SK-N-SH (cell line): ENCODE measurements at regions not wholly inside any gene's neighbourhood (a gene's known extent, or its start where the extent isn't known, plus 50 kb on each side); places are given as distances from the start of the nearest gene placed in this dataset.

Source experiments
- CTCF ChIA-PET: fragments of 300-600, 350-600 bp; formaldehyde crosslinking; extraction: SDS; loops from one replicate; lab custom pipeline; 2021; lab: Yijun Ruan, JAX
- POLR2A ChIA-PET: fragments of 350-600 bp; sonication (Branson Sonifier 250); formaldehyde crosslinking; extraction: SDS; loops from one replicate; lab custom pipeline; 2020; ENCODE audit warnings: antibody characterized with exemption, inconsistent platforms; lab: Yijun Ruan, JAX
- DNase-seq: peaks from one replicate; pipeline ENCODE4 v3.0.0; 2012
- H2AFZ ChIP-seq: fragments of 200-600 bp; sonication (generic); 2 replicates; pipeline ENCODE4 v1.8.1; 2016; ENCODE audit warnings: antibody characterized with exemption, mild to moderate bottlenecking, low read depth
- H3F3A ChIP-seq: fragments of 200-600 bp; sonication (generic); replicated peaks from 2 replicates; pipeline ENCODE3; 2016; ENCODE audit warnings: antibody characterized with exemption, mild to moderate bottlenecking; ENCODE audit not compliant: insufficient read depth
- H3K27ac ChIP-seq, 2 experiments: fragments of 200-500 bp in 1 of 2; fragments of 200-600 bp in 1 of 2; sonication (Bioruptor generic) in 1 of 2; sonication (generic), shearing (Covaris generic) in 1 of 2; 2 replicates each; pipeline versions ENCODE4 v1.5.1 to v1.6.1; 2014 to 2016; ENCODE audit warnings: low read depth in 2 of 2, inconsistent platforms in 1 of 2, low read length in 1 of 2, mild to moderate bottlenecking in 1 of 2, mixed read lengths in 1 of 2
- H3K27me3 ChIP-seq: fragments of 200-600 bp; sonication (generic), shearing (Covaris generic); 2 replicates; pipeline ENCODE4 v1.6.1; 2016; ENCODE audit warnings: mixed run types; ENCODE audit not compliant: insufficient read depth
- H3K36me3 ChIP-seq, 2 experiments: fragments of 200-500 bp in 1 of 2; fragments of 200-600 bp in 1 of 2; sonication (Bioruptor generic) in 1 of 2; sonication (generic) in 1 of 2; replicated peaks in 1 of 2; 2 replicates each; pipeline versions ENCODE3 to v1.5.1; 2014 to 2016; ENCODE audit warnings: low read length in 1 of 2, mild to moderate bottlenecking in 1 of 2; ENCODE audit not compliant: insufficient read depth in 2 of 2, control insufficient read depth in 1 of 2
- H3K4me1 ChIP-seq, 2 experiments: fragments of 200-500 bp in 1 of 2; fragments of 200-600 bp in 1 of 2; sonication (Bioruptor generic) in 1 of 2; sonication (generic), shearing (Covaris generic) in 1 of 2; 2 replicates each; pipeline versions ENCODE4 v1.5.1 to v1.6.1; 2014 to 2016; ENCODE audit warnings: low read depth in 1 of 2, low read length in 1 of 2, mixed run types in 1 of 2; ENCODE audit not compliant: insufficient read depth in 2 of 2, control insufficient read depth in 1 of 2
- H3K4me2 ChIP-seq: fragments of 200-600 bp; sonication (generic), shearing (Covaris generic); 2 replicates; pipeline ENCODE4 v1.6.1; 2017; ENCODE audit warnings: mixed run types
- H3K4me3 ChIP-seq, 2 experiments: fragments of 200-500 bp in 1 of 2; fragments of 200-600 bp in 1 of 2; sonication (Bioruptor generic) in 1 of 2; sonication (generic), shearing (Covaris generic) in 1 of 2; 2 replicates each; pipeline versions ENCODE4 v1.5.1 to v1.8.1; 2014 to 2016; ENCODE audit warnings: low read depth in 2 of 2, inconsistent platforms in 1 of 2, low read length in 1 of 2, mild to moderate bottlenecking in 1 of 2, mixed read lengths in 1 of 2, moderate library complexity in 1 of 2
- H3K79me2 ChIP-seq: fragments of 200-600 bp; sonication (generic); 2 replicates; pipeline ENCODE4 v1.8.1; 2017; ENCODE audit warnings: mild to moderate bottlenecking; ENCODE audit not compliant: insufficient read depth
- H3K9ac ChIP-seq: fragments of 200-600 bp; sonication (generic); 2 replicates; pipeline ENCODE4 v1.6.1; 2017; ENCODE audit warnings: mixed run types
- H3K9me2 ChIP-seq: fragments of 200-600 bp; sonication (generic); 2 replicates; pipeline ENCODE4 v1.6.1; 2017; ENCODE audit warnings: mixed run types
- H3K9me3 ChIP-seq: fragments of 200-600 bp; sonication (generic); 2 replicates; pipeline ENCODE4 v1.6.1; 2017; ENCODE audit warnings: mixed run types, mild to moderate bottlenecking, moderate library complexity
- H4K20me1 ChIP-seq: fragments of 200-600 bp; sonication (generic); 2 replicates; pipeline ENCODE4 v1.6.1; 2017; ENCODE audit warnings: mild to moderate bottlenecking, mixed run types; ENCODE audit not compliant: insufficient read depth
- CHD2 ChIP-seq: fragments of 150-350 bp; IDR thresholded peaks from 2 replicates; pipeline ENCODE4 v1.6.1; 2018; ENCODE audit warnings: low read length; ENCODE audit not compliant: partially characterized antibody
- ELF1 ChIP-seq: IDR thresholded peaks from 2 replicates; pipeline ENCODE4 v1.4.0; 2012
- FOSL2 ChIP-seq: IDR thresholded peaks from 2 replicates; pipeline ENCODE4 v1.4.0; 2012; ENCODE audit warnings: low read depth, mild to moderate bottlenecking, moderate library complexity, borderline replicate concordance
- MXI1 ChIP-seq: IDR thresholded peaks from 2 replicates; pipeline ENCODE4 v1.6.1; 2012; ENCODE audit warnings: mild to moderate bottlenecking, low read depth, low read length, improper control_type of control experiment
- NFIC ChIP-seq: IDR thresholded peaks from 2 replicates; pipeline ENCODE4 v1.4.0; 2012; ENCODE audit warnings: borderline replicate concordance
- RAD21 ChIP-seq: IDR thresholded peaks from 2 replicates; pipeline ENCODE4 v1.6.1; 2012; ENCODE audit warnings: mild to moderate bottlenecking, low read length
- REST ChIP-seq: IDR thresholded peaks from 2 replicates; pipeline ENCODE4 v1.6.1; 2012; ENCODE audit warnings: mild to moderate bottlenecking, low read depth, low read length, moderate library complexity
- RXRA ChIP-seq: IDR thresholded peaks from 2 replicates; pipeline ENCODE4 v1.4.0; 2012; ENCODE audit warnings: low read depth, mild to moderate bottlenecking, borderline replicate concordance
- SMC3 ChIP-seq: IDR thresholded peaks from 2 replicates; pipeline ENCODE4 v1.6.1; 2012; ENCODE audit warnings: low read depth, low read length, improper control_type of control experiment
- TEAD4 ChIP-seq: IDR thresholded peaks from 2 replicates; pipeline ENCODE4 v1.4.0; 2012; ENCODE audit warnings: mild to moderate bottlenecking, borderline replicate concordance; ENCODE audit not compliant: insufficient read depth
- WGBS: methylation state at CpG from one replicate; pipeline ENCODE4 v1.1.6; 2017; ENCODE audit warnings: low lambda C conversion rate; 5-methylcytosine and 5-hydroxymethylcytosine counted together
- TF ChIP-seq, protein P1 (sequence below): IDR thresholded peaks from 2 replicates; pipeline ENCODE4 v1.4.0; 2012; ENCODE audit warnings: low read depth, borderline replicate concordance
- TF ChIP-seq, protein P2 (sequence below): IDR thresholded peaks from 2 replicates; pipeline ENCODE4 v1.4.0; 2012; ENCODE audit warnings: low read depth, borderline replicate concordance
- TF ChIP-seq, protein P3 (sequence below): IDR thresholded peaks from 2 replicates; pipeline ENCODE4 v1.4.0; 2012; ENCODE audit warnings: low read depth
- TF ChIP-seq, protein P4 (sequence below): IDR thresholded peaks from 2 replicates; pipeline ENCODE4; 2012

DNA sequence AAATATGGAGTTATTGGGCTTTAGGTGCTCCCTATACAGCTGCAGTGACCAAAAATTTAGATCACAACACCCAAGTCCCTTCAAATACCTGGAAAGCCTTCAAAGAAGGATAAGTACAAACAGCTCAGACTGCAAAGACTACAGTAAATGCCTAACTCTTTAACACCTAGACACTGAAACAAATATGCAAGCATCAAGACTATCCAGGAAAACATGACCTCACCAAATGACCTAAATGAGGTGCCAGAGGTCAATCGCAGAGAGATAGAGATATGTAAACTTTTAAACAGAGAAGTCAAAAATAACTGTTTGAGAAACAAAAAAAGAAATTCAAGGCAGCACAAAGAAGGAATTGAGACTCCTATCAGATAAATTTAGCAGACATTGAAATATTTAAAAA, 753.8 kb upstream of the B3GALT2 start (continued):
- TF ChIP-seq, protein P1, sequence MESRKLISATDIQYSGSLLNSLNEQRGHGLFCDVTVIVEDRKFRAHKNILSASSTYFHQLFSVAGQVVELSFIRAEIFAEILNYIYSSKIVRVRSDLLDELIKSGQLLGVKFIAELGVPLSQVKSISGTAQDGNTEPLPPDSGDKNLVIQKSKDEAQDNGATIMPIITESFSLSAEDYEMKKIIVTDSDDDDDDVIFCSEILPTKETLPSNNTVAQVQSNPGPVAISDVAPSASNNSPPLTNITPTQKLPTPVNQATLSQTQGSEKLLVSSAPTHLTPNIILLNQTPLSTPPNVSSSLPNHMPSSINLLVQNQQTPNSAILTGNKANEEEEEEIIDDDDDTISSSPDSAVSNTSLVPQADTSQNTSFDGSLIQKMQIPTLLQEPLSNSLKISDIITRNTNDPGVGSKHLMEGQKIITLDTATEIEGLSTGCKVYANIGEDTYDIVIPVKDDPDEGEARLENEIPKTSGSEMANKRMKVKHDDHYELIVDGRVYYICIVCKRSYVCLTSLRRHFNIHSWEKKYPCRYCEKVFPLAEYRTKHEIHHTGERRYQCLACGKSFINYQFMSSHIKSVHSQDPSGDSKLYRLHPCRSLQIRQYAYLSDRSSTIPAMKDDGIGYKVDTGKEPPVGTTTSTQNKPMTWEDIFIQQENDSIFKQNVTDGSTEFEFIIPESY = no peak
- no peak for TF ChIP-seq REST
- TF ChIP-seq, protein P2, sequence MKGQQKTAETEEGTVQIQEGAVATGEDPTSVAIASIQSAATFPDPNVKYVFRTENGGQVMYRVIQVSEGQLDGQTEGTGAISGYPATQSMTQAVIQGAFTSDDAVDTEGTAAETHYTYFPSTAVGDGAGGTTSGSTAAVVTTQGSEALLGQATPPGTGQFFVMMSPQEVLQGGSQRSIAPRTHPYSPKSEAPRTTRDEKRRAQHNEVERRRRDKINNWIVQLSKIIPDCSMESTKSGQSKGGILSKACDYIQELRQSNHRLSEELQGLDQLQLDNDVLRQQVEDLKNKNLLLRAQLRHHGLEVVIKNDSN = no peak
- TF ChIP-seq NFIC = no peak
- TF ChIP-seq SMC3 = no peak
- no peak for TF ChIP-seq CHD2
- TF ChIP-seq, protein P3, sequence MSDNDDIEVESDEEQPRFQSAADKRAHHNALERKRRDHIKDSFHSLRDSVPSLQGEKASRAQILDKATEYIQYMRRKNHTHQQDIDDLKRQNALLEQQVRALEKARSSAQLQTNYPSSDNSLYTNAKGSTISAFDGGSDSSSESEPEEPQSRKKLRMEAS = no peak

DNA sequence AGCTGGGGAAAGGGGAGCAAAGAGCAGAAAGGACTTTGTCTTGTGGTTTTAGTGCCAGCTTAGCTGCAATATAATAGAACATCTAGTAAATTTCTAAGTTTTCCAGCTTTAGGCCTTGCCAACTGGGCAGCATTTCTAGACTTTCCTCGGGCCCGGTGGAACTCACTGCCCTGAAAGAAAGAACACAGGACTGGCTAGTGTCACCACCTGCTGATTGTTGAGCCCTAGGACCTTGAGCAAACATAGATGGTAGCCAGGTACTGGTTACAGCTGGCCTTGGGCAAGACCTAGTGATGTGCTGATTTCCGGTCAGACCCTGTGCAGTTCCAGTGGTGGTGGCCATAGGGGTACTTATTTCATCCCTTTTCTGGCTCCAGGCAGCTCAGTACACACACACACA, 753.2 kb upstream of the B3GALT2 start:
- TF ChIP-seq, protein P3 = no peak
- TF ChIP-seq RAD21 (no peak), FOSL2 (no peak), MXI1 (no peak), TEAD4 (no peak), SMC3 (no peak), ELF1 (no peak), RXRA (no peak)
- TF ChIP-seq, protein P2 = no peak
- TF ChIP-seq, protein P4, sequence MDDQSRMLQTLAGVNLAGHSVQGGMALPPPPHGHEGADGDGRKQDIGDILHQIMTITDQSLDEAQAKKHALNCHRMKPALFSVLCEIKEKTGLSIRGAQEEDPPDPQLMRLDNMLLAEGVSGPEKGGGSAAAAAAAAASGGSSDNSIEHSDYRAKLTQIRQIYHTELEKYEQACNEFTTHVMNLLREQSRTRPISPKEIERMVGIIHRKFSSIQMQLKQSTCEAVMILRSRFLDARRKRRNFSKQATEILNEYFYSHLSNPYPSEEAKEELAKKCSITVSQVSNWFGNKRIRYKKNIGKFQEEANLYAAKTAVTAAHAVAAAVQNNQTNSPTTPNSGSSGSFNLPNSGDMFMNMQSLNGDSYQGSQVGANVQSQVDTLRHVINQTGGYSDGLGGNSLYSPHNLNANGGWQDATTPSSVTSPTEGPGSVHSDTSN = no peak
- H3K9ac ChIP-seq = no peak overlapping the region
- CTCF ChIA-PET = no interaction called here
- no peaks in the 10 kb centered on the region for H3K9me3 ChIP-seq
- no peak overlapping the region for H3K27ac ChIP-seq
- no peaks in the 10 kb centered on the region for H3K79me2 ChIP-seq
- H3K36me3 ChIP-seq = no peaks in the 10 kb centered on the region
- H3K27me3 ChIP-seq = no peaks in the 10 kb centered on the region
- DNase-seq = no peak
- no peaks in the 10 kb centered on the region for H3K9me2 ChIP-seq
- no peak overlapping the region for H3K4me2 ChIP-seq
- no peaks in the 10 kb centered on the region for H3F3A ChIP-seq
- H2AFZ ChIP-seq = no peak overlapping the region
- 58% methylated on average over 2 of the region's 3 CpGs for WGBS
- H4K20me1 ChIP-seq = no peaks in the 10 kb centered on the region
- POLR2A ChIA-PET = no interaction called here
- no peak overlapping the region for H3K4me3 ChIP-seq
- H3K4me1 ChIP-seq = no peaks in the 10 kb centered on the region
